Erythroblast (primary cell): ENCODE measurements at regions not wholly inside any gene's neighbourhood (a gene's known extent, or its start where the extent isn't known, plus 50 kb on each side); places are given as distances from the start of the nearest gene placed in this dataset.

Source experiments
- GATA1 ChIP-seq: IDR thresholded peaks from 2 replicates; pipeline ENCODE4 v1.6.1; 2011; ENCODE audit warnings: low read depth, mild to moderate bottlenecking, control low read depth, low read length, moderate library complexity
- POLR2A ChIP-seq: IDR thresholded peaks from 2 replicates; pipeline ENCODE4 v1.6.1; 2011; ENCODE audit warnings: mild to moderate bottlenecking, low read length

GRCh38 chr4:103370336-103370735 is 172.2 kb upstream of the CENPE start:
- TF ChIP-seq POLR2A (no peak), GATA1 (no peak)
